SH-SY5Y (cell line): ENCODE measurements at regions not wholly inside any gene's neighbourhood (a gene's known extent, or its start where the extent isn't known, plus 50 kb on each side); places are given as distances from the start of the nearest gene placed in this dataset.

Source experiments
- GATA2 ChIP-seq: IDR thresholded peaks from 2 replicates; pipeline ENCODE4 v1.6.1; 2011; ENCODE audit warnings: mild to moderate bottlenecking, low read depth, low read length
- GATA3 ChIP-seq: IDR thresholded peaks from 2 replicates; pipeline ENCODE4 v1.6.1; 2011; ENCODE audit warnings: low read depth, mild to moderate bottlenecking, low read length, moderate library complexity

DNA sequence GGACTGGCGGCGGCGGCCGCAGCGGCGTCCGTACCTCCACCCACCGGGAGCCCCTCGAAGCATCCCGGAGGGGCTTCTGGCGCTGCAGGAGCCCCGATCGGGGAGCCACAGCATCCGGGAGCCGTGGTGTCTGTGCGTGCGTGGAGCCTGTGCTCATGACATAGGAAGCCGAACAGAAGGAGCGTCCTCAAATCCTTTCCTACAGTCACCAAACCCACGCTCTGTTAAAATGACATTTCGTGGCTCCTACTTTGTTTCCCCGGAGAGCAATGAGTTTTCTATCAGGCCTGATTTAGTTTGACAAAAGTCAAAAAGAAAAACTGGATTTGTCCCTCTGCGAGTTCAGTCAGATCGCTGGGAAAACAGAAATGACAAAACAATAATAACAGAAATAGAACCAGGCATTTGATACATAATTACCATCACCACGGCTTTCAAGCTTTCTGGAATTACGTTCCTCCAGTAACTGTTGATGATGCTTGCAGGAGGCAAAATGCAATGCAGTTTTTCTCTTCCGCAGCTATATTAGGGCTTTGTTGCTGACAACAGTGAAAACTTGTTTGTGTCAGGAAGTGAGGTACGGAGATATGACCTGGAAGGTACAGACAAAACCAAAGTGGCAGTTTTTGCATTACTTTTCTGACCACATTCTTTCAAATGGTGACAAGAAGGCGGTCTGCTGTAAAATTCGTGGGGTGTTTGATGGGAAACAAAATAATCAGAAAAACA lies 219.3 kb upstream of the MKLN1 start:
- TF ChIP-seq GATA3, result no peak
- no peak for TF ChIP-seq GATA2

GRCh38 chr7:131109011-131109758 lies 218.5 kb upstream of the MKLN1 start:
- TF ChIP-seq GATA3 (no peak), GATA2 (no peak)

GRCh38 chr7:131109759-131110296 lies 217.8 kb upstream of the MKLN1 start:
- no peak for TF ChIP-seq GATA2
- no peak for TF ChIP-seq GATA3

- TF ChIP-seq GATA3 (no peak), GATA2 (no peak)
Measured at GRCh38 chr7:131110297-131111080, 217.2 kb upstream of the MKLN1 start.

DNA sequence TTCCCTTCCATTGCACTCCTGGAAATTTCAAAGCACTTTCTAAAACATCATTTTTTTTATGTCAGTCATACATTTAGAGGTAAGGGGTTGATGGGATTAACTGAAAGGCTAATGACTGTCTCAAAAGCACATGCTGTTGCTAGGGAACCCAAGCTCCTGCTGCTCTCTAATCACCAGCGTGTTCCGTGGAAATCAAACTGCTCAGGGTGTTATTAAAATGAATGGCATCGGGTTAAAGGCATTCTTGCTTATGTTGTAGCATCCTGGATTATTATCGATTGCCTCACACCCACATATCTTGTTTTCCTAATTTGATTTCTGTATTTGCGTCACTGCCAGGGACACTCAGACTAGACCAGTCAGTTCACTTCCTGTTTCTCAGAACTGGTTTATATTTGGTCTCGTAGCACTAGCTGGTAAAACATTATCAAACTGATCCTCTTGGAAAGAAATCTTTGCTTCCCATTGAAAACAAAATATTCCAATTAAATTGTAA lies 216.5 kb upstream of the MKLN1 start:
- TF ChIP-seq GATA2 (no peak), GATA3 (no peak)

DNA sequence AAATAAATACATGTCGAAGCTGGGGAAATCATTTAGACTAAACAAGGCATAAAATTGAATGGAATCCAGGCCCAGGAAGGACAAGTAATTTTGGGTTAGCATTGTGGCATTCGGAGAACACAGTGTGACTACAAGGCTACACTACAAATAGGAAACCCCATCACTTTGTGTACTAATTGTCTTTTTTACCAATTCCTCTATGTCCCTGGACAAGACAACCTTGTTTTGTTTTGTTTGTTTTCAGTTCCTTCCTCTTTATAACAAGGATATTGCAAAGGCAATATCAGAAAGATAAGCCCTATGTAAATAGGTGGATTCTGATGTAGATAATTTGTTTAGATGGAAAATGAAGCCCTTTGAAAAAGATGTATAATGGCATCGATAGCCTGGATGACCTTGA lies 215.9 kb upstream of the MKLN1 start:
- TF ChIP-seq GATA2 (no peak), GATA3 (no peak)

DNA sequence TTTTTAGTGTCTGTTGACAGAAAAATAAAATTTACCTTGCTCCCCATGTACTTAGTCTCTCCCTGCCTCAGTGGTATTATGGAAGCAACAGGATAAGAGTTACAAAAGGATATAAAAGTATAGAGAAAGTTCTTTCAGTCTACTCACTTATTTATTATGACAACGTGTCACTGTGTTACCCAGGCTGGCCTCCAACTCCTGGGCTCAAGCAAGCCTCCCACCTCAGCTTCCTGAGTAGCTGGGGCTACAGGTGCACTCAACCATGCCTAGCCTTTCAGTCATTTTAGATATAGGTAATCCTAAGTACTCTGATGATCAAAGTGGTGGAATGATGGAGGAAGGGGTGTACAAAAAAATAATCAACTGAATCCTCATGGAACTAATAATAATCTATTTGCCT lies 215.2 kb upstream of the MKLN1 start:
- no peak for TF ChIP-seq GATA3
- TF ChIP-seq GATA2, result no peak

GRCh38 chr7:131115340-131115739 lies 212.3 kb upstream of the MKLN1 start:
- TF ChIP-seq GATA2 (no peak), GATA3 (no peak)

DNA sequence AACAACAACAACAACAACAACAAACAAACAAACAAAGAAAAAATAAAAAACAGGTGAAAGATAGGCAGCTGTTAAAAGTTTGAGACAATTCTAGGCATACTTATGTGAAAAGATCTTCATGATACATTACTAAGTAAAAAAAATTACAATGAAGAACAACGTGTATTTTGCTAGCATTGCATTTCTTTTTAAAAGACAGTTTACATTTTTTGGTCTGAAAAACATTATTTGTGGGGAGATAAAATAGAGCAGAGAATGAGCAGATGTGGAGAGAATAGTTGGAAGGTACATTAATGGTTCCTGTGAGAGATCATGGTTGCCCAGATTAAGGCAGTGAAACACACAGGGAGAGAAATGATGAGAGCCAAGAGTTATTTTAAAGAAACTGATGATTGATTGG lies 210.2 kb upstream of the MKLN1 start:
- TF ChIP-seq GATA3 (no peak), GATA2 (no peak)

- TF ChIP-seq GATA2 (no peak), GATA3 (no peak)
Measured at GRCh38 chr7:131119381-131119780, 208.3 kb upstream of the MKLN1 start.

DNA sequence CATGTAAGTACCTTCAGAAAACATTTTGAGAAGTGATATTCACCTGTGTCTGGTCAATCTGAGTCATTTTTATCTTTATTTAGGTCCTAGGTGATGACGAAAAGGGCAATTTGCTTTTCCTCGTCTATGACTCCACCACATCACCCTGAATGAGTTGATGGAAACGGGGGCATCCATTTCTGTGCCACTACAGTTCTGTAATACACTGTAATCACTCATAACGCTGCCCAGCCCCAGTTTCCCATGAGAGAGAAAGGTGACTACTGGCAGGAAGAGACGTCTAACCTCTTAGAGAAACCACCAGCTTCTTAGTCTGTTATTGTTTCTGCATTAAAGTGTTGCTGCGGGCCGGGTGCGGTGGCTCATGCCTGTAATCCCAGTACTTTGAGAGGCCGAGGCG lies 205.3 kb upstream of the MKLN1 start:
- TF ChIP-seq GATA2, result no peak
- no peak for TF ChIP-seq GATA3

GRCh38 chr7:131124001-131124629 lies 203.6 kb upstream of the MKLN1 start:
- no peak for TF ChIP-seq GATA2
- TF ChIP-seq GATA3, result no peak

DNA sequence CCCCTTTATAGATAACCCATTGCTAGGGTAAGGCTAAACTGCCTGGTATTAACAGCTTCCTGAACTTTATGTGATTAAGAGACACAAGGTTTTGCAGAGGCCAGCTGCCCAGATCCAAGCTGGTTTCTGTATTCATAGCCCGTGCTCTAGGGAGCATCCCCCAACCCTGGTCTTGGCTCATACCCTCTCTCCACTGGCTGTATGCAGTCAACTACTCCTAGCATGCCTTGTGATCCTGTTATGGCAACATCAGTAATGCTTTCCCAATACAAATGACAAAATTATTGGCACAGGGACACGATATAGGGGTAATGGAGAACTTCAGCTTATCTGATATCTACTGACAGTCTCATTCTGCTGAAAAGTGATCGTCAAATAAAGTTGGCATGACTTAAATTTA lies 202.8 kb upstream of the MKLN1 start:
- TF ChIP-seq GATA3, result no peak
- TF ChIP-seq GATA2, result no peak

DNA sequence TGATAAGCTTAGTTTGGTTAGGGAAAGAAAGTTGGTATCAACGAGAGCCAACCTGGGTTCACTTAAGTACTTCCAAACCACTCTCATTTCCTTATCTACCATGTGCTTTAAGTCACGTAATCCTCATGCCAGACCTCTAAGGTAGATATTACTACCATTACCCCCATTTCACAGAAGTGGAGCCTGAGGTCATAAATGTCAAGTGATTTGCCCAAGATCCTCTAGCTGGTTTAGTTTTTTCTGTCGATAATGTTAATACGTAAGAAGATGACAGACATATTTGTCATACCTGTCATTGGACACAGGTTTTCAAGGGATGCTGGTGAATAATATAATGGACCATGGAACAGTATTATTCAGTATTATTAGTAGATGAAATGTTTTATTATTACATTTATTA lies 197.4 kb upstream of the MKLN1 start:
- TF ChIP-seq GATA2 (no peak), GATA3 (no peak)
